ENCODE measurements at regions not wholly inside any gene's neighbourhood (a gene's known extent, or its start where the extent isn't known, plus 50 kb on each side); places are given as distances from the start of the nearest gene placed in this dataset.
"Not testable (repeated sequence)": the region's sequence is repeated elsewhere in the genome, so short reads cannot be mapped to it uniquely, and the experiment has no call there.

DNA sequence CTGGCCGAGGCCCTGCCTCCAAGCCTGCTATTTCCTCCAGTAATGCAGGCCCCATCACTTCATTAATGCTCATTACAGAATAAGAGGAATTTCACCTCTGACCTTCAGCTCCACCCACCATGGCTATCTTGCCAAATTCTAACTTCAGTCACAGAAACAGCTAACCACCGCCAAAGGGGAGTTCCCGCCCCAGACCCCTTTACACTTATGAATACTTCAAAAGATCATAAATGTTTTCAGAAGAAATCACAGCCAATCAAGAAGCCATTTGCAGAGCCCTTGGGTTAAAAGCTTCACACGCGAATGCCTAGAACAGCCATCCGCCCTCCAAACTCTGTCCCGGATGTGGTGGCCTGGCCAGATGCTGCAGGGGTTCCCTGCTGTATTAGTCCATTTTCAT, 73.8 kb upstream of the TWIST2 start:
- Histone ChIP-seq H3K9ac (ENCODE audit: low read depth, low read length) (no peak overlapping the region), H3K9me3 (replicated peaks; ENCODE audit: low read length) (no peaks in the 10 kb centered on the region), H3K36me3 (ENCODE audit: insufficient read depth, low read length) (no peaks in the 10 kb centered on the region), H3K27me3 (ENCODE audit: control insufficient read depth, insufficient read depth, low read length) (peaks cover 21% of the 10 kb centered on the region), H3K4me1 (ENCODE audit: control insufficient read depth, insufficient read depth, low read length) (no peaks in the 10 kb centered on the region), H3K4me3 (ENCODE audit: low read length) (no peak overlapping the region), H3K4me2 (ENCODE audit: low read length) (no peak overlapping the region)

DNA sequence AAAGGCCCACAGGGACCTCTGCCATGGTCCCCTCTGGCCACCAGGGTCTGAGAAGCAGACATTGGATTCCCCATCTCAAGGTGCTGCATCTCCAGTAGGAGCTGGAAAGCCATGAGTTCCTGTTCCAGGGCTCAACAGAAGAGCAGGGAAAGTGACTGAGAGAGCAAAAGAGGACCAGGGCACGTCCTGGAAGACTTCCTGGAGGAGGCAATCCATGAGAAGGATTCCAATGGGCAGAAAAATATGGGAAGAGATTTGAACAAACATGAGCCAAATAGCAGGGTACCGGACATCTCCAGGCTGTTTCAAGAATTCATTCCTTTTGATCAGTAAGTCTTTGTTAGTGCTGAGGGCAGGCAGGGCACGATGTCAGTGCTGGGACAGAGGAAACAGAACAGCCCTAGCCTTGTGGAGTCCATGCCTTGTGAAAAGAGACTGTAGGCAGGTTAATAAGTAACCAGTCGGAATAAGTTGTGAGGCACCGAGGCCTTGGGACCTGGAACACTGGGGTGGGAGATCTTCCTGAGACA, 72.8 kb upstream of the TWIST2 start:
- Histone ChIP-seq H3K9me3 (replicated peaks; ENCODE audit: low read length) (no peaks in the 10 kb centered on the region), H3K27me3 (ENCODE audit: control insufficient read depth, insufficient read depth, low read length) (peaks cover 16% of the 10 kb centered on the region)

DNA sequence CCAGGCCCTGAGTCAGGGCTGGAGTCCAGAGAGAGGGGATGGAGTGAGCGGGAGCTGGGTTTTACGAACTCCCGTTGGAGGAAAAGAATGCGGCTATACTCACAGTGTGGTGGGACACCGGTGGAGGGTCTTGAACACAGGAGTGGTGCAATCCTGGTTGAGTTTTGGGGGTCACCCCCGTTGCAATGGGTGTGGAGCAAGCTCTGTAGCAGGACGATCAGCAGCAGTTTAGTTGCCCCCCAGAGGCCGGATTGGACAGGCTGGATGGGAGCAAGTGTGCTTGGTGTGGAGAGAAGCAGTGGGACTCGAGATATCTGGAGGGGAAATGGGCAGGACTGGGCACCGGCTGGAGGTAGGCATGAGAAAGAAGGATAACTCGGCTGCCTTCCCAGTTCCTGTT, 72.3 kb upstream of the TWIST2 start:
- Histone ChIP-seq H3K4me3 (ENCODE audit: low read length) (no peak overlapping the region), H3K4me1 (ENCODE audit: control insufficient read depth, insufficient read depth, low read length) (no peaks in the 10 kb centered on the region), H3K9me3 (replicated peaks; ENCODE audit: low read length) (no peaks in the 10 kb centered on the region), H3K36me3 (ENCODE audit: insufficient read depth, low read length) (no peaks in the 10 kb centered on the region), H3K9ac (ENCODE audit: low read depth, low read length) (no peak overlapping the region), H3K27me3 (ENCODE audit: control insufficient read depth, insufficient read depth, low read length) (peaks cover 12% of the 10 kb centered on the region), H3K4me2 (ENCODE audit: low read length) (no peak overlapping the region)

More for the DNA sequence above, 72.8 kb upstream of the TWIST2 start:
- Histone ChIP-seq H3K4me3 (ENCODE audit: low read length) (no peak overlapping the region), H3K4me2 (ENCODE audit: low read length) (no peak overlapping the region), H3K36me3 (ENCODE audit: insufficient read depth, low read length) (no peaks in the 10 kb centered on the region), H3K9ac (ENCODE audit: low read depth, low read length) (no peak overlapping the region), H3K4me1 (ENCODE audit: control insufficient read depth, insufficient read depth, low read length) (no peaks in the 10 kb centered on the region)

DNA sequence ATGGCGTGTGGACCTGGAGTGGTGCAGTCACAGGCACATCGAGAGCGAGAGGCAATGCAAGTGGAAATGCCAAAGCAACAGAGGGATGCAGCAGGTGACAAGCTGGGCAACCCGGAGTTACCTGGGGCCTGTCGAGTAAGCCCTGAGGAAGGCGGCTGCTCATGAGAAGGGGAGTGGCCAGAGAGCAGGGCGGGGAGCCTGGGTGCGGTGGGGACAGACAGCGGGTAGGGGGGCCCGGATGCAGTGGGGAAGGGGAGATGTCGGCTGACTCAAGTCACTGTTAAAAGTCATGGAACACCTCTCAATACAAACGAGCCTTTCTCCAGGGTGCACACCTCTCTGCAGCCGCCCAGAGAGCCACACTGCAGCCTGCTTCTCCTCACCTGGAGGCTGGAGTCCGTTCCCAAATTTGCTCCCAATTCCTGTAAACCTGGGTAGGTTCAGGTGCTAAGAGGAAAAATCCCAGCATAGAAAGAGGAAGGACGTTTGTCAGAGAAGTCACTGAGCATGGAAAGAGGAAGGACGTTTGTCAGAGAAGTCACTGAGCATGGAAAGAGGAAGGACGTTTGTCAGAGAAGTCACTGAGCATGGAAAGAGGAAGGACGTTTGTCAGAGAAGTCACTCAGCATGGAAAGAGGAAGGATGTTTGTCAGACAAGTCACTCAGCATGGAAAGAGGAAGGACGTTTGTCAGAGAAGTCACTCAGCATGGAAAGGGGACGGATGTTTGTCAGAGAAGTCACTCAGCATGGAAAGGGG, 71.7 kb upstream of the TWIST2 start:
- no peaks in the 10 kb centered on the region for H3K4me1 ChIP-seq (ENCODE audit: control insufficient read depth, insufficient read depth, low read length)
- H3K4me3 ChIP-seq (ENCODE audit: low read length) = no peak overlapping the region
- H3K36me3 ChIP-seq (ENCODE audit: insufficient read depth, low read length) = no peaks in the 10 kb centered on the region
- no peak overlapping the region for H3K9ac ChIP-seq (ENCODE audit: low read depth, low read length)
- H3K27me3 ChIP-seq (ENCODE audit: control insufficient read depth, insufficient read depth, low read length) = peaks cover 11% of the 10 kb centered on the region
- H3K9me3 ChIP-seq (replicated peaks; ENCODE audit: low read length) = no peaks in the 10 kb centered on the region
- no peak overlapping the region for H3K4me2 ChIP-seq (ENCODE audit: low read length)

DNA sequence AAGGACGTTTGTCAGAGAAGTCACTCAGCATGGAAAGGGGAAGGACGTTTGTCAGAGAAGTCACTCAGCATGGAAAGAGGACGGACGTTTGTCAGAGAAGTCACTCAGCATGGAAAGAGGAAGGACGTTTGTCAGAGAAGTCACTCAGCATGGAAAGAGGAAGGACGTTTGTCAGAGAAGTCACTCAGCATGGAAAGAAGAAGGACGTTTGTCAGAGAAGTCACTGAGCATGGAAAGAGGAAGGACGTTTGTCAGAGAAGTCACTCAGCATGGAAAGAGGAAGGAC, 71.2 kb upstream of the TWIST2 start:
- H3K36me3 ChIP-seq (ENCODE audit: insufficient read depth, low read length); H3K4me3 ChIP-seq (ENCODE audit: low read length); H3K4me2 ChIP-seq (ENCODE audit: low read length); H3K27me3 ChIP-seq (ENCODE audit: control insufficient read depth, insufficient read depth, low read length); H3K4me1 ChIP-seq (ENCODE audit: control insufficient read depth, insufficient read depth, low read length); H3K9ac ChIP-seq (ENCODE audit: low read depth, low read length); H3K9me3 ChIP-seq (replicated peaks; ENCODE audit: low read length): not testable (repeated sequence)

DNA sequence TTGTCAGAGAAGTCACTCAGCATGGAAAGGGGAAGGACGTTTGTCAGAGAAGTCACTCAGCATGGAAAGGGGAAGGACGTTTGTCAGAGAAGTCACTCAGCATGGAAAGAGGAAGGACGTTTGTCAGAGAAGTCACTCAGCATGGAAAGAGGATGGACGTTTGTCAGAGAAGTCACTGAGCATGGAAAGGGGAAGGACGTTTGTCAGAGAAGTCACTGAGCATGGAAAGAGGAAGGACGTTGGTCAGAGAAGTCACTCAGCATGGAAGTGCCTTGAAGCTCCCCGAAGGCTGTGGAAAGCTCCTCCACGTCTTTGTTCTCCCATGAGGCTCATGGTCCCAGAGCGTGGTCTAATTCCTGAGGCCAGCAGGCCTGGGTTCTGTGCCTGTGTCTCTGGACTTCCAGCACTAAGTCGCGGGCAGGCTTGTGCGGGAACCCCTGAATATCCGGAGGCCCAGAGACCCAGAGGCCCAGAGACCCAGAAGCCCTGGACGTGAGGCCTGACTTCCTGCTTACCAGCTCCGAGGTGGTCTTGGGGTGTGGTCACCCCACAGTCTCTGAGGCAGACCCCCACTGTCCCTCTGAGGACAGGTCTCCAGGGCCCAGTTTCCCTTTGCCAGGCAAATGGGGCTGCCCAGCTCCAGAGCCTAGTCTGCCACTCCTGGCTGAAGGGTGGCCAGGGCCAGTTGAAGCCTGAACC, 70.4 kb upstream of the TWIST2 start:
- Histone ChIP-seq H3K27me3 (ENCODE audit: control insufficient read depth, insufficient read depth, low read length) (no peaks in the 10 kb centered on the region), H3K9ac (ENCODE audit: low read depth, low read length) (no peak overlapping the region), H3K4me2 (ENCODE audit: low read length) (no peak overlapping the region), H3K4me3 (ENCODE audit: low read length) (no peak overlapping the region), H3K36me3 (ENCODE audit: insufficient read depth, low read length) (no peaks in the 10 kb centered on the region), H3K4me1 (ENCODE audit: control insufficient read depth, insufficient read depth, low read length) (no peaks in the 10 kb centered on the region), H3K9me3 (replicated peaks; ENCODE audit: low read length) (no peaks in the 10 kb centered on the region)

DNA sequence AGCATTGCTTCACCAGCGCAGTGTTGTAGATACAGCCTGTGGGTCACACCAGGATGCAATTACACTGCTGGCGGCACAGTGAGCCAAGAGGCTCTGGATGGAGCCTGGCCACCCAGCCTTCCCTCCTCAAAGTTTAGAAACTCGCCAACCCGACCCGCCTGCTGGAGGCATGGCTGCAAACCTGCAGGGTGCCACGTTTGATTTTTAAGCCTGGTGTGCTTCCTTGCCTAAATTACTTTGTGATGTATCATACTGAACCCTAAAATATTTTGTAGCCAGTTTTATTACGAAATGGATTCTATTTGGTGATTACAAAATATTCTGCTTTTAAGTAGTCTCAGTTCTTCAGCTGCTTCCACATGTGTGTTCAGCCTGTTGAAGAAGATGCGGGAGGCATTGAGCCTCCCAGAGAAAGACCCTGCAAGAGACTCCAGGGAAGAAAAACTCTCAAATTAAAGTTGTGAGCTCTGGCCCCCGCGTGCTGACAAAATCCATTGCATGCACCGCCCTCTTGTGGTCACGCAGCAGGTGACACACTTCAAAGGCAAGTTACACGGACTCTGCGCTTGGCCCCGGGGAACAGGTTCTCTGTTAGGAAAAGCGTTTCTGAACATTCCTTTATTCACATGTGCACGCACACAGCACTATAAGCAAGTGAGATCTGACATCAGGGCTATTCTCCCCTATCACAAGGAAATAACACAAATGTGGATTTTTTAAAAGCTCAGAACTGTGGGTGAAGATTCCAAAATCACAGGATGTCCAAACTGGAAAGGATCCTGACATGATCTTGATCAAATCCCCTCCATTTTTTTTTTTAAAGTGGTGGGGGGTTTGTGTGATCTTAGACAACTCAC, 63.0 kb upstream of the TWIST2 start:
- H3K9ac ChIP-seq (ENCODE audit: low read depth, low read length) = no peak overlapping the region
- H3K4me3 ChIP-seq (ENCODE audit: low read length) = no peak overlapping the region
- H3K27me3 ChIP-seq (ENCODE audit: control insufficient read depth, insufficient read depth, low read length) = peaks cover 34% of the 10 kb centered on the region
- peaks cover 4% of the 10 kb centered on the region for H3K4me1 ChIP-seq (ENCODE audit: control insufficient read depth, insufficient read depth, low read length)
- no peaks in the 10 kb centered on the region for H3K9me3 ChIP-seq (replicated peaks; ENCODE audit: low read length)
- H3K4me2 ChIP-seq (ENCODE audit: low read length) = peak overlapping the region; percentile 59
- no peaks in the 10 kb centered on the region for H3K36me3 ChIP-seq (ENCODE audit: insufficient read depth, low read length)

DNA sequence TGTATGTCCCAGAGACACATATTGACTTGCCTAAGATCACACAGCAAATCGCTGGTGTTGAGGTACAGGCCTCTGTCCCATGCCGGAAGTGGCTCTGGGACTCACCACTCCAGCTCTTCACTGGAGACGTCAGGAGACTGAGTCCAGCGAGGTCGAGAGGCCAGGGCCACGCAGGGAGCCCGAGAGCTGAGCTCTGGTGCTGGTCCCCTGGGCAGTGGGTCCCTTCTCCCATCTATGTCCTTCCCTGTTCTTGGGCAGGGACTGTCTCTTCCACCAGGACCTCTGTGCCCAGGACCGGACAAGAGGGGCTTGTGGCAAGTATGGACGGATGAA, 62.4 kb upstream of the TWIST2 start:
- Histone ChIP-seq H3K9me3 (replicated peaks; ENCODE audit: low read length) (no peaks in the 10 kb centered on the region), H3K27me3 (ENCODE audit: control insufficient read depth, insufficient read depth, low read length) (peaks cover 40% of the 10 kb centered on the region), H3K4me3 (ENCODE audit: low read length) (no peak overlapping the region), H3K4me1 (ENCODE audit: control insufficient read depth, insufficient read depth, low read length) (peaks cover 4% of the 10 kb centered on the region), H3K9ac (ENCODE audit: low read depth, low read length) (no peak overlapping the region), H3K36me3 (ENCODE audit: insufficient read depth, low read length) (no peaks in the 10 kb centered on the region), H3K4me2 (ENCODE audit: low read length) (no peak overlapping the region)

DNA sequence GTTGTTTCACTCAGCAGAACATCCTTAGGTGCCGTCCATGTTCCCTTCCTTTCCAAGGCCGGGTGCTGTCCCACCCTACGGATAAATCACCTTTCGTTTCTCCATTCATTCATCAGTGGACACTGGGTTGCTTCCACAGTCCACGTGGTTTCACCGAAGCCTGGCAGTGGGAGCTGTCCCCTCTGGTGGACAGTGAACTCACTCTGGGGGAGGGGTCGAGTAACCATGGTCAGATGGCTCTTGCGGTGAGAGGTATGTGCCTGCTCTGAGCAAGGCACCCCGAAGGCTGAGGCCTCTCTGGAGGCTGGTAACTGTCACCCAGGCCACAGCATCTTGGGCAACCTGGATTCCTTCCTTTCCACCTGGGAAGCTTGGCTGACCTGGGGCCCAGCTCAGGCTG, 61.5 kb upstream of the TWIST2 start:
- Histone ChIP-seq H3K9me3 (replicated peaks; ENCODE audit: low read length) (no peaks in the 10 kb centered on the region), H3K4me1 (ENCODE audit: control insufficient read depth, insufficient read depth, low read length) (peaks cover 4% of the 10 kb centered on the region)

DNA sequence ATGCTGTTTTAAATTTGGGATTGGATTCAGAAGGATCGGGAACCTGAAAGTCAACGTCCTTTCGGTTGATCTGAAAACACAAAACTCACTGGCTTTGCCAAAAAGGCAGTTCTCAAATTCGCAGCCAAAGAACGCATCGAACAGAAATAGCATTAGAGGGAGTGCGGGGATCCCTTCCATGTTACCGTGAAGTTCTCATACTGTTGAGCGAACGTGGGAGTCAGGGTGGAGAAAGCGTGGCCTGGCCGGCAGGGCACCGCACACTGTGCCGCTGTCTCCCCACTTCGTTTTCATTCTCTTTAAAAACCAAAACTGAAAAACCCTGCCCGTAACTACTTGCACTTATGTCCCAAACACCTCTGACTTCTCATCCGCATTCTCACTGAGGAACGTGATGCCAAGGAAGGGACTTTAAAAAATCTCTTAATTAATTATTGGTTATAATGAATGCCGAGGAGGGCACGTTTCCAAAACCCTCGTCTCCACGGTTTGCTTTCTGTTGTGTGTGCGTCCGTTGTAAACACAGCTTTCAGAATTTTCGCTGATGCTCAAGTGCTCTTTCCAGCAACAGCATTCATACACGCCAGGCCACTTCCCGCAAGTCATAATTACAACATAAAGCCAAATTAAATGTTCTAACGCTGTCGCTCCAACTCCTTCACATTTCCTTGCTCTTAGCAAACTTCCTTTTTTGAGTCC, 60.9 kb upstream of the TWIST2 start:
- no peak overlapping the region for H3K9ac ChIP-seq (ENCODE audit: low read depth, low read length)
- H3K9me3 ChIP-seq (replicated peaks; ENCODE audit: low read length) = no peaks in the 10 kb centered on the region
- no peaks in the 10 kb centered on the region for H3K36me3 ChIP-seq (ENCODE audit: insufficient read depth, low read length)
- H3K27me3 ChIP-seq (ENCODE audit: control insufficient read depth, insufficient read depth, low read length) = peaks cover 51% of the 10 kb centered on the region
- H3K4me3 ChIP-seq (ENCODE audit: low read length) = no peak overlapping the region
- H3K4me2 ChIP-seq (ENCODE audit: low read length) = no peak overlapping the region
- peaks cover 4% of the 10 kb centered on the region for H3K4me1 ChIP-seq (ENCODE audit: control insufficient read depth, insufficient read depth, low read length)

More for the DNA sequence above, 61.5 kb upstream of the TWIST2 start:
- Histone ChIP-seq H3K27me3 (ENCODE audit: control insufficient read depth, insufficient read depth, low read length) (peaks cover 49% of the 10 kb centered on the region), H3K9ac (ENCODE audit: low read depth, low read length) (no peak overlapping the region), H3K4me2 (ENCODE audit: low read length) (no peak overlapping the region), H3K4me3 (ENCODE audit: low read length) (no peak overlapping the region), H3K36me3 (ENCODE audit: insufficient read depth, low read length) (no peaks in the 10 kb centered on the region)

DNA sequence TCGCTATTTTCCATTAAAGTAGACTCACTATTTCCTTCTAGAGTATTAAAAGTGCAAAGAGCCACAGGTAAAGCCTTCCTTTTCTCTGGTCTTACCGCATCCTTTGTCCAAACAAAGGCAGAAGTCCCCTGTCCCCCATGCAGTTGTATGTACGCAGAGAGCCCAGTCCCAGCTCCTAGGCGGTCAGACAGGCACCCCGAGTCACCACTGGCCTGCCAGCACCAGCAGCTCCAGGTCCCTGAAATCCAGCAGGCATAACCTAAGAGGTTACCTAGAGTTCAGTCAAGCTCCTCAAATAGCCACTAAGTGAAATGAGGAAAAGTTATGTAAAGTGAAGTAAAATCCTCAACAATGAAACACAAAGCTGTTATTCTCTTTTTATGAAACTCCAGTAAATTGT, 60.4 kb upstream of the TWIST2 start:
- H3K4me2 ChIP-seq (ENCODE audit: low read length) = no peak overlapping the region
- H3K4me1 ChIP-seq (ENCODE audit: control insufficient read depth, insufficient read depth, low read length) = peaks cover 4% of the 10 kb centered on the region
- no peak overlapping the region for H3K9ac ChIP-seq (ENCODE audit: low read depth, low read length)
- no peaks in the 10 kb centered on the region for H3K9me3 ChIP-seq (replicated peaks; ENCODE audit: low read length)
- peaks cover 51% of the 10 kb centered on the region for H3K27me3 ChIP-seq (ENCODE audit: control insufficient read depth, insufficient read depth, low read length)
- H3K36me3 ChIP-seq (ENCODE audit: insufficient read depth, low read length) = no peaks in the 10 kb centered on the region
- H3K4me3 ChIP-seq (ENCODE audit: low read length) = no peak overlapping the region
